Ovary (tissue), 7 donors: ENCODE measurements at regions not wholly inside any gene's neighbourhood (a gene's known extent, or its start where the extent isn't known, plus 50 kb on each side); places are given as distances from the start of the nearest gene placed in this dataset.

Source experiments
- DNase-seq, 5 donors: peaks; one replicate each; pipeline ENCODE4 v3.0.0-alpha.2; 2019 to 2020
- H3K27ac ChIP-seq, 2 donors: fragments of 200-600 bp; one replicate each; pipeline versions ENCODE4 v1.5.1 to v1.8.0; 2019 to 2022
- H3K27me3 ChIP-seq: fragments of 200-600 bp; one replicate; pipeline ENCODE4 v1.8.0; 2022
- H3K36me3 ChIP-seq: fragments of 200-600 bp; sonication (generic); one replicate; pipeline ENCODE4 v1.5.1; 2019
- H3K4me1 ChIP-seq: one replicate; pipeline ENCODE4 v1.8.1; 2013; ENCODE audit warnings: mild to moderate bottlenecking, moderate library complexity; ENCODE audit not compliant: insufficient read depth
- H3K4me3 ChIP-seq: fragments of 200-600 bp; sonication (generic); one replicate; pipeline ENCODE4 v1.5.1; 2017
- H3K9me3 ChIP-seq, 2 donors: fragments of 200-600 bp in 1 of 2; sonication (generic) in 1 of 2; one replicate each; pipeline versions ENCODE4 v1.5.1 to v1.8.1; 2013 to 2019; ENCODE audit warnings: mild to moderate bottlenecking in 1 of 2, moderate library complexity in 1 of 2
- CTCF ChIP-seq, 3 donors: fragments of 450-650 bp in 2 of 3; fragments of 200-600 bp in 1 of 3; IDR thresholded peaks; one replicate each; pipeline versions ENCODE4 v1.5.1 to v1.8.0; 2016 to 2022; ENCODE audit warnings: antibody characterized with exemption in 3 of 3, mild to moderate bottlenecking in 1 of 3
- EP300 ChIP-seq: sonication (generic); formaldehyde crosslinking; IDR thresholded peaks from one replicate; pipeline ENCODE4 v1.6.1; 2017; ENCODE audit warnings: antibody characterized with exemption
- POLR2A ChIP-seq: fragments of 450-650 bp; IDR thresholded peaks from one replicate; pipeline ENCODE4 v1.6.1; 2017; ENCODE audit warnings: antibody characterized with exemption, mild to moderate bottlenecking, moderate library complexity
- WGBS, 3 donors: extraction: QIAGEN DNeasy Blood & Tissue Kit in 1 of 3; methylation state at CpG; one replicate each; pipeline versions ENCODE4 v1.1.5 to v1.1.7; 2013 to 2017; 5-methylcytosine and 5-hydroxymethylcytosine counted together
- intact Hi-C, 4 donors: fragments of 100-400 bp; cut with DNase I; formaldehyde crosslinking; loops; one replicate each; pipeline versions ENCODE4 v1.11.0 to v1.15.1; 2022 to 2023
- donor health status: DM: no; HTN: no; CAD: no; lungs with moderate emphysema.
- donor health status: DM: no; HTN: no; CAD: no.
- donor health status: Bipolar disorder and iron deficiency.
- donor health status: DM: no; HTN: no; CAD: no.
- donor health status: DM: yes; HTN: yes; CAD: no.

- no peak overlapping the region for H3K4me3 ChIP-seq
- no peak for DNase-seq
- no peaks in the 10 kb centered on the region for H3K27me3 ChIP-seq
- H3K9me3 ChIP-seq: no peaks in the 10 kb centered on the region
- intact Hi-C loops: loop anchor here in 1 of 4 donors (10.0 kb wide), 1 partner anchor 653 kb away; no protein-coding TSS in a partner anchor
- H3K27ac ChIP-seq: no peak overlapping the region
- no peaks in the 10 kb centered on the region for H3K36me3 ChIP-seq
- no peak for TF ChIP-seq CTCF (IDR thresholded peaks at IDR 0.05)
- TF ChIP-seq EP300: no peak
- no peak for TF ChIP-seq POLR2A
- H3K4me1 ChIP-seq: no peaks in the 10 kb centered on the region
These were observed 209.9 kb downstream of the SLC7A11 start for GRCh38 chr4:138032222-138032621.

- intact Hi-C loops: loop anchor here in 1 of 4 donors (10.0 kb wide), 1 partner anchor 654 kb away; no protein-coding TSS in a partner anchor
- 83 to 87% (median 86%) methylated on average over 3 of the region's 3 CpGs for WGBS, 3 donors
- Histone ChIP-seq H3K4me3 (no peak overlapping the region), H3K36me3 (no peaks in the 10 kb centered on the region), H3K4me1 (no peaks in the 10 kb centered on the region), H3K27ac (no peak overlapping the region), H3K27me3 (no peaks in the 10 kb centered on the region), H3K9me3 (no peaks in the 10 kb centered on the region)
- TF ChIP-seq EP300: no peak
- TF ChIP-seq POLR2A: no peak
- TF ChIP-seq CTCF (IDR thresholded peaks at IDR 0.05): no peak
- no peak for DNase-seq
These were observed 211.8 kb downstream of the SLC7A11 start for GRCh38 chr4:138030375-138030774.

GRCh38 chr4:138028923-138029322 is 213.2 kb downstream of the SLC7A11 start:
- 84 to 96% (median 85%) methylated on average over 1 of the region's 1 CpG for WGBS, 3 donors
- Histone ChIP-seq H3K27me3 (no peaks in the 10 kb centered on the region), H3K9me3 (no peaks in the 10 kb centered on the region), H3K36me3 (no peaks in the 10 kb centered on the region), H3K4me1 (no peaks in the 10 kb centered on the region), H3K4me3 (no peak overlapping the region), H3K27ac (no peak overlapping the region)
- intact Hi-C loops: no loop called here
- TF ChIP-seq EP300 (no peak), CTCF (IDR thresholded peaks at IDR 0.05) (no peak), POLR2A (no peak)
- DNase-seq: no peak

DNA sequence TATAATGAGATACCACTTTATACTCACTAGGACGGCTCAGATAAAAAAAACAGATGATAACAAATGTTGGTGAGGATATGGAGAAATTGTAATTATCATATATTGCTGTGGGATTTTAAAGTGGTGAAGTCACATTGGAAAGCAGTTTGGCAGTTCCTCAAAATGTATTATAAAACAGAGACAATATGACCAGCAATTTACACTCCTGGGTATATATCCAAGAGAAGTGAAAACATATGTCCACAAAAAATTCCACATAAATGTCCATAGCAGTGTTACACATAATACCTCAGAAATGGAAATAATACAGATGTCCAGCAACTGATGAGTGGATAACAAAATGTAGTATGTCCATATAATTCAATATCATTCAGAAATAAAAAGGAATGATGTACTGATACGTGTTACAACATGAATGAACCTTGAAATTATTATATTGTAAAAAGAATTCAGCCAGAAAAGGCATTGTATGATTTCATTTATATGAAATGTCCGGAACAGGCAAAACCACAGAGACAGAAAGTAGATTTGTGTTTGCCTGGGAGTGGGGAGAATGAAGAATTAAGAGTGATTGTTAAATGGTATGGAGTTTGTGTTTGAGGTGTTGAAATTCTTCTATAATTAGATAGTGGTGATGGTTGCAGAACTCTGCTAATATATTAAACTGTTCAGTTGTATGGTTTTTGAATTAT is 220.9 kb downstream of the SLC7A11 start:
- no peak for DNase-seq
- no peak overlapping the region for H3K4me3 ChIP-seq
- intact Hi-C loops: no loop called here
- no peaks in the 10 kb centered on the region for H3K4me1 ChIP-seq
- no peaks in the 10 kb centered on the region for H3K9me3 ChIP-seq
- no peak overlapping the region for H3K27ac ChIP-seq
- no peaks in the 10 kb centered on the region for H3K36me3 ChIP-seq
- H3K27me3 ChIP-seq: no peaks in the 10 kb centered on the region
- TF ChIP-seq EP300 (no peak), CTCF (IDR thresholded peaks at IDR 0.05) (no peak), POLR2A (no peak)
- 35 to 38% (median 38%) methylated on average over 3 of the region's 3 CpGs for WGBS, 3 donors
